ENCODE measurements at regions not wholly inside any gene's neighbourhood (a gene's known extent, or its start where the extent isn't known, plus 50 kb on each side); places are given as distances from the start of the nearest gene placed in this dataset.

GRCh38 chr2:111627256-111627655 is 256.7 kb downstream of the ANAPC1 start:
- TF ChIP-seq CTCF (IDR thresholded peaks at IDR 0.05) (no peak), POLR2A (IDR thresholded peaks at IDR 0.05) (no peak)

Measured in esophagus squamous epithelium (tissue), 4 donors.